NCI-H1436 (cell line): ENCODE measurements at regions not wholly inside any gene's neighbourhood (a gene's known extent, or its start where the extent isn't known, plus 50 kb on each side); places are given as distances from the start of the nearest gene placed in this dataset.
"Not testable (repeated sequence)": the region's sequence is repeated elsewhere in the genome, so short reads cannot be mapped to it uniquely, and the experiment has no call there.

ENCODE experiments used
- DNase-seq: peaks from one replicate; lab custom pipeline; 2025; lab: John Stamatoyannopoulos, UW

GRCh38 chrX:10965174-10965798, 145.8 kb upstream of the HCCS start:
- no peak for DNase-seq

DNA sequence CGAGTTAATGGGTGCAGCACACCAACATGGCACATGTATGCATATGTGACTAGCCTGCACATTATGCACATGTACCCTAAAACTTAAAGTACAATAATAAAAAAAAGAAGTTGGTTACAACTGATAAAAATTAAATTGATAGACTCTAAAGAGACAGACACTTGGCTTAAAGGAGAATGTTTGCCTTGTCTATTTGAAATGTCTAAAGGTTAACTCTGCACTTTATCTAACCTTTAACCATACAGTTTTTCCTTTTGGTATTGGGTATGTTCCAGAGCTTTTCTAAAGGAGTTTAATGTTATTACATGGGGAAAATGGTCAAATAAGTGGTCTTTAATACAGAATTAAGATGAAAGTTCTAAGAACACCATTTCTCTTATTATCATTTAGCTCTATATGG, 145.1 kb upstream of the HCCS start:
- DNase-seq = no peak

DNA sequence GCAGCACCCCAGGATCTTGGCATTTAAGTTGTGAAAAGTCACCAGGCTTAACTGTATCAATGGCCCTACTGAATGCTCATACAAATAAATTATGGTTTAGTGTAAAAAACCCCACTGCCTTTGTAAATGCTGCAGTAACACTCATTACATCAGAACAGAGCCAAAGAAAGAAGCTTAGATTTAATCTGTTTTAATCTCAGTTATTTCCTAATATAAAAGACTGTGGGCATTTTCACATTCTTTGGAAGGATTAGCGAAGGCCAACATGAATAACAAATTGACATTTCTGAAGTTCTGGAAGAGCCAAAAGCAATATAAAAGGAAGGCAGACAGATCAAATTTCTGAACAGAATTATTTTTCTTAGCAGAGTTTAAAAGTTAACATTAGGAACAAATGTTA, 140.0 kb upstream of the HCCS start:
- DNase-seq = no peak

DNA sequence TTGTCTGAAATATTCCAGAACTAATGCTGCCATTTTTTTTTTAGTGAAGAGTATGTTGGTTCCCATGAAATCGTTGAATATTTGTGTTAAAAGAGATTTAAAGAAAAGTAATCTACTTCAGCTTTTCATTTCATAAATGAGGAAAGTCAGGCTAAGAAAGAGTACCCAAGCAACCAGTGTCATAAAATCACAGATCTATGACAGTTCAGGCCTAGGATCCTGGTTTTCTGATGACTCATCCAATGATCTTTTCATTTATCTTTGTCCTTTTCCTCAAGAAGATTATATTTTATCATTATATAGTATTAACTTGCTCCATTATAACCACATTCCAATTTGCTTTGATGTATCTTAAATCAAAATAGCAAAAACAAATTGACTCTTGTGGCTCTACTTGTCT, 139.4 kb upstream of the HCCS start:
- DNase-seq = no peak

GRCh38 chrX:10972706-10973105, 138.4 kb upstream of the HCCS start:
- DNase-seq = no peak

DNA sequence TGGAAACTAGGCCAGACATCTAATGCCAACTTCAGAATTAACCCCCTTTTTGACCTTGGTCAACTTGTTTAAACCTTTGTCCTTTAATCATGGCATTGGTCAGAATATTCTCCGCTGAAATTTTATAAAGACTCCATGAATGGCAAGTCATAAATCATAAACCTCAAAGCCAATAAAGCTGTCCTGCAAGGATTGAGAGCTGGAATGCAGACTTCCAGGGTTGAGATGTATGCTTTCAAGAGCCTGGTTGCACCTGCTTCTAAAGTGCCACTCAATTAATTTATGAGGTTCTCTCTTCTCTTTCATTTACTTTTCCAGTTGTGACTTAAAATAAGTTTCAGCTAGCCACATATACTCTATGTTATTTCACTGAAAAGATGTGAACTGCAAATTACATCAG, 136.2 kb upstream of the HCCS start:
- no peak for DNase-seq

DNA sequence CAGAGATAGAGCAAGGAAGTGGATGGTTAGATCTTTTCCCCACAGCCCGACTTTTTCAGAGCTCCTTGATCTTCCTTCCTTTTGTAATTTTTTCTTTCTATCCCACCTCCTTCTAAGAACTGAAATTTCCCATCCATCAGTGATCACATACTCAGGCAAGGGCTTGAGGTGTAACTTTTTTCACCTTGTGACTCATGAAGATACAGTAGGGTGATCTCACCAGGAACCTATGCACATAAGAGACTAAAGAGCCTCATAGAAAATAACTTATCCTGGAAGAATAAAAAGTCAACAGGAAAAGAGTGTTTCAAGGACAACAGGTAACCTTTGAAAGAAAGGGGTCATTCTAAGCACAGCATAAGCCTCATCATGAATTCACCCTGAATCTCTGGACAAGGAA, 131.2 kb upstream of the HCCS start:
- no peak for DNase-seq

DNA sequence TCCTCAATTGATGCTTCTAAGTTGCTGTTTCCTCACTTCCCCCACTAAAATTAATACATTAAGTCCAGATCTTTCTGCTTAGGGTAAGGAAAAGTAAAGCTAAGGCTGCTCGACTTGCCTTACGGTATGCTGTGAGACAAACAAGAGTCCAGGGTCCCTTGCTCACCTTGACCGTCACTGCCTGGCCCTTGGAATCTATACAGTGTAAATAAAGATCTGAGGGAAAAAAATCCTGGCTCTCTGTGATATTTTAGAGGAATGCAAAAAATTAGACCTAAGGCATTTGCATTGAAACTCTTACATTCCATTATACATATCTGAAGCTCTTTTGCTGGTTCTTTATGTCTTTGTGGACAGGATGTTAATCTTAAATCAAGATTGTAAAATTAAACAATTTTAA, 129.6 kb upstream of the HCCS start:
- no peak for DNase-seq

DNA sequence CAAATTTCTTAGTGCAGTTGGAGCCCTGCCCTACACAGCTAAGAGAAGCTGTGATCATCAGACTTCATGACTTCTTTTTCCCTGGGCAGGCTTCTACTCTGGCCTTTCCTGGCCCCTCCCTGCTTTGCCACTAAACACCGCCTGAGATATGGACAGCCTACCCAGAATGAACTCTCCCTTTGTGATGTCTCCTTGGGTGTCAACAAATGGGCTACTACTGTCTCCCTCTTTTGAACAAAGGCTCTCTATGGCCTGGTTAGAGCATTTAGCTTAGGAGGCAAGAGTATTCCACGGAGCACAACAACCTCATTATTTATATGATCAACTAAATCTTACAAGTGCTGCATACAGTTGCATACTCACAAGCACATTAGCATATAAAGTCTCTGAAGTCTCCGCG, 127.6 kb upstream of the HCCS start:
- no peak for DNase-seq

- DNase-seq = no peak
These were observed 126.9 kb upstream of the HCCS start for GRCh38 chrX:10984213-10984612.

- DNase-seq = no peak
These were observed 124.5 kb upstream of the HCCS start for GRCh38 chrX:10986616-10987015.

DNA sequence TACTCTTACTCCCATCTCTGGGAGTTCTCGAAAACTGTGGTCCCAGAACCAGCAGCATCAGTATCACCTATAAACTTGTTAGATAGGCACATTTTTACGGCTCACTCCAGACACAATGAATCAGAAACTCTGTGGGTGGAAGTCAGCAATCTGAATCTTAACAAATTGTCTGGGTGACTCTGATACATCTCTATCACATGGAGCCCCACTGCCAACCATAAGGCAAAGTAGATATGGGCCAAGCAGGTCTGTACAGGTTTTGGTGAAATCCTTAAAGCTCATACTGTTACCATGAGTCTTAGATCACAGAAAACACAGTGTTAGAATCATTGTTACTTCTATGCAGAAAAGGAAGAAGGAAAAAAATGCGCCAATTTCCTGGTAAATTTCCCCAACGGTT, 122.5 kb upstream of the HCCS start:
- no peak for DNase-seq

DNA sequence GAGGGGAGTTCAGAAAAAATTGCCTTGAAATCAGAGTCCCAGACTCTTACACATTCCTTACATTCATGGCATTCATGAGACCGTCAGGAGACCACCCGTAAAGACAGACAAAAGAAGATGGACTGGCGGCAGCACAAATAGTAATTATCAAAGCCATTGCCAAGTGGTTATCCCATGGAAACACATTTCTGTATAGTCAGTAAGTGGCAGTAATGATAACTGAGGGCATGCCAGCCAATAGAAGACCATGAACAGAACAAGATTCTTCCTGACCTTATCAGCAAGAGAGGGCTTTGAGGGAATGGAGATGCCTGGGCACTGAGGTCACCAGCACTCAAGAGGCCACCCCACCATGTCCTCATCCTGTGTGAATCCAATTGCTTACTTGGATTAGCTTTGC, 121.7 kb upstream of the HCCS start:
- DNase-seq = no peak

DNA sequence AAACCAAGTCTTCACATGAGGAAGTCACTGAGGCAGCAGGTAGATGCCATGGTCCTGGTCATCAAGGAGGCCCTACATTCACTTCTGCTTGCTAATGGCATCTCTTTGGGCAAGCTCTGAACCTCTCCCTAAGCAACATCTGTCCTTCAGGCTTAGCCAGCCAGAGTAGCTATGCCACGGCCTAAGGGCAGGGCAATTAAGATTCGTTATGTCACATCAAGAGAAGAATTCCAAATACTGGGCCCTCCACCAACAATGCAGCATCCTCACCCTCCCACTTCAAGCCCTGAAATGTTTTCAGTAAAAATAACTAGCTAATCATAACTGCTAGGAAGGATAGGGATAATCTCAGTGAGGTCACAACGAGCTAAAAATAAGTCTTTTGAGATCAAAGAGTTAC, 120.7 kb upstream of the HCCS start:
- DNase-seq = no peak

DNA sequence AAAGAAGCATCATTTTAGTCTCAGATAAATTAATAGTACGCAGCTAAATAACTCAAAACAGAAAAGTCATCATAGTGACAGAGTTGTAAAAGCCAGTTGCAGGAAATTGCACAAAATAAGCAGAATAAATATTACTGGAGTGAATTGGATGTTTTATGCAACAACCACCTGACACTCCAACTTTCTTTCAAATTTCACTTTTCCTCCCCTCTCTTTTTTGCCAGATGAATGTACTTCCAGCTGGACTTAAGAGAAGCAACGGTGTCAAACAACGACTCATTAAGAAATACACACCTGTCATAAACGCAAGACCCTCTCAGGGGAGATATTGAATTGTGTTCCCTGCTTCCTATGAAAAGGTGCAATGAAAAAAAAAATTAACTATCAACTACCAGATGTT, 120.2 kb upstream of the HCCS start:
- DNase-seq = no peak

- DNase-seq = no peak
These were observed 119.0 kb upstream of the HCCS start for GRCh38 chrX:10992110-10992509.

DNA sequence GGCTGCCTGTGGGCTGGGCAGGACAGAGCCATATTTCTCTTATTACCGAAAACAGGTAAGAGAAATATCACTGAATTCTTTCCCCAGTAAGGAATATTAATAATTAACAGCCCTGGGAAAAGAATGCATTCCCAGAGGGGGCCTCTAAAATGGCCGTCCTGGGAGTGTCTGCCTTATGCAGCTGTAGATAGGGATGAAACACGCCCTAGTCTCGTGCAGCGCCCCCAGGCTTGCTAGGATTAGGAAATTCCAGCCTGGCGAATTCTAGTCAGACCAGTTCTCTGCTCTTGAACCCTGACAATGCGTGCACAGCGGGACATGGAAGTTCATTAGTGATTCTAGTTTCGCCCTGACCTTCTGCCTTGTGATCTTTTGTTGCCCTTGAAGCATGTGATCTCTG, 104.1 kb upstream of the HCCS start:
- DNase-seq = not testable (repeated sequence)

DNA sequence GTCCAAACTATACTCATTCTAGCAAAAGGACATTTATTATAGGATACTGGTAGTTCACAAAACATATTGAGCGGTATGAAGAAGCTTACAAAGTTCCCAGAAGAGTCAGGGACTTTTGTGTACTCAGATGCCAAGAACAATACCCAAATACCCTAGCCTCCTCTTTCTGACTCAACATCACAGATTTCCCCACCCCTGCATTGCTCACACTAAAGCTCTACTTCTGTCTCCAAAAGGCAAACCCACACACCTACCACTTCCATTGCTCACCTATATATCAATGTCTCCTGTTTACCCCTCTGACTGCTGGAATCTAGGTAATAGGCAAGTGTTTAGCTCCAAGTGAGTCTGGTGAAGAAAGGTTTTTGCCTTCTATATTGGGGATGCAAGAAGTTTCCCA, 100.7 kb upstream of the HCCS start:
- no peak for DNase-seq

DNA sequence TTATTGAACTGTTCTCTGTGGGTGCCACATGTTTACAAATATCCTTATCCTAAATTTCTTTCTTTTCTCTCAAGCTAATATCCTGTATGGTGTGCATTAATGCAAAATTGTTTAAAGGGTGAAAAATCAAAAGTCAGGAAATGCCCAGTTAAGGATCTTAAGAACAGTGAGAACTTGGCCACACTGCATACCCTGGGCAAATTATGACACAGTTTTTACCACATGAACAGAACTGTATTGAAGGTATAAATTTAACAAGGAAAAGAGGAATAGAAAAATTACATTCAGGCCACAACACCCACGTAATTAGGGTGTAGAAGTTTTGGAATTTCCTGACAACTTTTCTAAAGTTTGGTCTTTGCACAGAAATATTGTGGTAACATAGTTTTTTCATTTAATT, 94.4 kb upstream of the HCCS start:
- no peak for DNase-seq

DNA sequence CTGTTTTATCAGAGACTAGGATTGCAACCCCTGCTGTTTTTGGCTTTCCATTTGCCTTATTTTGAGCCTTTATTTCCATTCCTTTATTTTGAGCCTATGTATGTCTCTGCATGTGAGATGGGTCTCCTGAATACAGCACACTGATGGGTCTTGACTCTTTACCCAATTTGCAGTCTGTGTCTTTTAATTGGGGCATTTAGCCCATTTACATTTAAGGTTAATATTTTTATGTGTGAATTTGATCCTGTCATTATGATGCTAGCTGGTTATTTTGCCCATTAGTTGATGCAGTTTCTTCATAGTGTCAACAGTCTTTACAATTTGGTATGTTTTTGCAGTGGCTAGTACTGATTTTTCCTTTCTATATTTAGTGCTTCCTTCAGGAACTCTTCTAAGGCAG, 88.5 kb upstream of the HCCS start:
- not testable (repeated sequence) for DNase-seq

DNA sequence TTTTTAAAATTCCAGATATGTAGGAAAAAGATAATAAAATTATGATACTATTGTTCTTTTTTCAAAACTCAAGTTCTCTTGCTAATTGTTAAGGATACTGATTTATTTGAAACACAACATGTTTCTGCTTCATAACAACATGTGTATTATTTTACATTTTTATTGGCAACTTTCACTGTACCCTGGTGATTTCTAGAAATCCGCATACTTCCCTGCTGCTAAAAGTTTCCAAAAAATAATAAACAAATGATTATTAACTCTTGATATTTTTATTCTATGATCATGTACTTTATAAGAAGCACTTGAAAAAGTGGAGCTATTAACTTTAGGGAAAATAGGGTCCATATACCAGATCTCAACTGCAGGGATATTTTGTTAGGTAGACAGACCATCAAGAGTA, 71.2 kb upstream of the HCCS start:
- no peak for DNase-seq

DNA sequence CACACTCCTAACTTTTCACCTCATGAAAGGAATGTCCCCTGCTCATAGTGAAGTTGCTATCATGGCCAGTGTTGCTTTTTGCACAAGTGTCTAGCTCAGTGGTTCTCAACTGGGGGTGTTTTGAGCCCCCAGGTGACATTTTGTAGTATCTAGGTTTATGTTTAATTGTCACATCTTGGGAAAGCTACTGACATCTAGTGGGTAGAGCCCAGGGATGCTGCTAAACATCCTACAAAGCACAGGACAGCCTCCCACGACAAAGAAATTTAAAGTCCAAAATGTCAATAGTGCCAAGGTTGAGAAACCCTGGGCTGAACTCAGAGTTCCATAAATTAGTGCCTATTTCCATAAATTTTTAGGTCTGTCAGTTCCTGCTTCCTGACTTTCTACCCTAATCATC, 70.7 kb upstream of the HCCS start:
- no peak for DNase-seq

DNA sequence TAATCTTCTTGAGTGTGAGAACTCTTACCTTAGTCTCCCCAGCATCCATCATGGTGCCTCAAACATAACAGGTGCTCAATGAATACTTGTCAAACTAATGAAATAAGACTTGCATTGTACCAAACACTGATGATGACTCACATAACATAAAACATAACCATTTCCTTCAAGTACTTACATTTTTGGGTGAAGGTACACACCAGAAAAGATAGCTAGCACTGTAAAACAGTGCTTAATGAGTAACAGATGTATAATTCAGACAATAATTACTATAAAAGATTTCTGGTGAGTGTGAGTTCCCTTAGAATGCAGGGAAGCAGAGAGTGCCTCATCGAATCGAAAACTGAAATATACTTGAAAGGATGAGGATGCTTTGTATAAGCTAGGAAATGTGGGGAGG, 70.1 kb upstream of the HCCS start:
- no peak for DNase-seq

- DNase-seq = no peak
These were observed 61.1 kb upstream of the HCCS start for GRCh38 chrX:11050013-11050412.

DNA sequence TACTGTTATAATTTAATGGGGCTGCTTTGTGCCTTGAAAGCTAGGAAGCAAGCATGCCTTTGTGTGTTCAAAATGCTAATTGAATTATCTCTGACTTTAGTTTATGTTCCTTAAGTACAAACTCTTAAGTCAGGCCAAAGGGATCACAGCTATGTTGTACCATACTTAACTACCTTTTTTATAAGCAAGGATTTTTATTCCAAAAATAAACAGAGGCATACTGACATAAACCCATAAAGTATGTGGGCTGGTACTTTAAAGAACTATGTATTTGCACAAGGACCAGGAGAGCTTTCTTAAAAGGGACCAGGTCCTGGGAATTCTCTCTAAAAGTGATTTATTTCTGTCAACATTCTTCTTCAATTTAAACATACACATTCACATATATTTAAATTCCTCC, 57.8 kb upstream of the HCCS start:
- DNase-seq = no peak
